H9 (cell line): ENCODE measurements at regions not wholly inside any gene's neighbourhood (a gene's known extent, or its start where the extent isn't known, plus 50 kb on each side); places are given as distances from the start of the nearest gene placed in this dataset.

ENCODE experiments used
- DNase-seq: peaks from one replicate; pipeline ENCODE4 v3.0.0-alpha.2; 2017
- H2AFZ ChIP-seq: one replicate; pipeline ENCODE4 v1.6.1; 2013; ENCODE audit warnings: mild to moderate bottlenecking, low read length, control low read depth, moderate library complexity
- H2AK5ac ChIP-seq: 2 replicates; pipeline ENCODE4 v1.6.1; 2013; ENCODE audit warnings: low read length, control low read depth, mixed read lengths; ENCODE audit not compliant: insufficient read length
- H2BK120ac ChIP-seq: one replicate; pipeline ENCODE4 v1.6.1; 2013; ENCODE audit warnings: low read depth, mild to moderate bottlenecking, low read length, control low read depth, inconsistent platforms; ENCODE audit not compliant: poor library complexity, severe bottlenecking
- H2BK12ac ChIP-seq: 2 replicates; pipeline ENCODE4 v1.6.1; 2013; ENCODE audit warnings: low read length, control low read depth, mixed read lengths, low read depth; ENCODE audit not compliant: insufficient read length
- H2BK15ac ChIP-seq: 2 replicates; pipeline ENCODE4 v1.6.1; 2013; ENCODE audit warnings: low read depth, low read length, control low read depth
- H2BK20ac ChIP-seq: one replicate; pipeline ENCODE4 v1.6.1; 2013; ENCODE audit warnings: low read depth, mild to moderate bottlenecking, low read length, control low read depth, inconsistent platforms; ENCODE audit not compliant: poor library complexity, severe bottlenecking
- H2BK5ac ChIP-seq: 2 replicates; pipeline ENCODE4 v1.6.1; 2013; ENCODE audit warnings: low read length, control low read depth, mixed read lengths; ENCODE audit not compliant: insufficient read length
- H3K14ac ChIP-seq: 2 replicates; pipeline ENCODE4 v1.6.1; 2013; ENCODE audit warnings: low read length, control low read depth; ENCODE audit not compliant: insufficient read depth
- H3K18ac ChIP-seq: 2 replicates; pipeline ENCODE4 v1.6.1; 2013; ENCODE audit warnings: low read depth, mild to moderate bottlenecking, mixed read lengths, low read length, control low read depth; ENCODE audit not compliant: insufficient read length
- H3K23ac ChIP-seq: 2 replicates; pipeline ENCODE4 v1.6.1; 2013; ENCODE audit warnings: low read length, control low read depth, mixed read lengths, low read depth; ENCODE audit not compliant: insufficient read length
- H3K23me2 ChIP-seq: 2 replicates; pipeline ENCODE4 v1.6.1; 2013; ENCODE audit warnings: low read depth, mild to moderate bottlenecking, mixed read lengths, low read length, control low read depth; ENCODE audit not compliant: insufficient read length, poor library complexity, severe bottlenecking
- H3K27ac ChIP-seq: 2 replicates; pipeline ENCODE4 v1.5.1; 2013; ENCODE audit warnings: low read length, control low read depth, mixed read lengths, low read depth; ENCODE audit not compliant: insufficient read length
- H3K27me3 ChIP-seq: 2 replicates; pipeline ENCODE4 v1.6.1; 2013; ENCODE audit warnings: low read length, control low read depth, inconsistent platforms; ENCODE audit not compliant: insufficient read depth
- H3K4ac ChIP-seq: 2 replicates; pipeline ENCODE4 v1.6.1; 2013; ENCODE audit warnings: low read depth, mild to moderate bottlenecking, control low read depth, inconsistent platforms, low read length, moderate library complexity
- H3K4me1 ChIP-seq: 2 replicates; pipeline ENCODE4 v1.6.1; 2013; ENCODE audit warnings: low read length, control low read depth, inconsistent platforms; ENCODE audit not compliant: insufficient read depth
- H3K4me2 ChIP-seq: 2 replicates; pipeline ENCODE4 v1.6.1; 2013; ENCODE audit warnings: low read length, control low read depth, mixed read lengths; ENCODE audit not compliant: insufficient read length, insufficient read depth
- H3K56ac ChIP-seq: 2 replicates; pipeline ENCODE4 v1.6.1; 2013; ENCODE audit warnings: low read depth, mild to moderate bottlenecking, mixed read lengths, low read length, control low read depth; ENCODE audit not compliant: insufficient read length
- H3K79me1 ChIP-seq: 2 replicates; pipeline ENCODE4 v1.6.1; 2013; ENCODE audit warnings: low read depth, mild to moderate bottlenecking, moderate library complexity, low read length, control low read depth, inconsistent platforms; ENCODE audit not compliant: insufficient read depth, poor library complexity, severe bottlenecking
- H3K79me2 ChIP-seq: 2 replicates; pipeline ENCODE4 v1.6.1; 2013; ENCODE audit warnings: low read length, control low read depth, inconsistent platforms; ENCODE audit not compliant: insufficient read depth
- H3K9ac ChIP-seq: 2 replicates; pipeline ENCODE4 v1.6.1; 2013; ENCODE audit warnings: low read length, control low read depth, mixed read lengths; ENCODE audit not compliant: insufficient read length; ENCODE audit errors: extremely low read depth
- H3K9me3 ChIP-seq: one replicate; pipeline ENCODE4 v1.6.1; 2013; ENCODE audit warnings: low read depth, low read length, inconsistent platforms; ENCODE audit not compliant: control insufficient read depth
- H3T11ph ChIP-seq: one replicate; pipeline ENCODE4 v1.6.1; 2013; ENCODE audit warnings: mild to moderate bottlenecking, low read length, control low read depth, inconsistent platforms
- H4K20me1 ChIP-seq: one replicate; pipeline ENCODE4 v1.6.1; 2013; ENCODE audit not compliant: control insufficient read depth, insufficient read length, insufficient read depth
- H4K5ac ChIP-seq: 2 replicates; pipeline ENCODE4 v1.6.1; 2013; ENCODE audit warnings: low read depth, mild to moderate bottlenecking, mixed read lengths, low read length, control low read depth; ENCODE audit not compliant: insufficient read length
- H4K8ac ChIP-seq: replicated peaks from 2 replicates; pipeline ENCODE4 v1.6.1; 2013; ENCODE audit warnings: low read length, control low read depth, mixed read lengths, low read depth; ENCODE audit not compliant: insufficient read length
- H4K91ac ChIP-seq: 2 replicates; pipeline ENCODE4 v1.6.1; 2013; ENCODE audit warnings: low read depth, mild to moderate bottlenecking, moderate library complexity, mixed read lengths, low read length, control low read depth; ENCODE audit not compliant: insufficient read length
- H3K27ac Mint-ChIP-seq, 3 experiments: 2 replicates in 2 of 3; 3 replicates in 1 of 3; pipeline ENCODE4 v1.8.0; 2020 to 2021; ENCODE audit warnings: mixed read lengths in 3 of 3, mild to moderate bottlenecking in 1 of 3, moderate library complexity in 1 of 3
- H3K27me3 Mint-ChIP-seq: 2 replicates; pipeline ENCODE4 v1.8.0; 2021; ENCODE audit warnings: low read depth, mild to moderate bottlenecking, moderate library complexity, mixed read lengths
- H3K36me3 Mint-ChIP-seq, 3 experiments: 2 replicates in 2 of 3; 3 replicates in 1 of 3; pipeline ENCODE4 v1.8.0; 2020 to 2021; ENCODE audit warnings: low read depth in 3 of 3, mixed read lengths in 3 of 3; ENCODE audit not compliant: insufficient read depth in 1 of 3
- H3K4me1 Mint-ChIP-seq, 2 experiments: 2 replicates each; pipeline ENCODE4 v1.8.0; 2020; ENCODE audit warnings: mixed read lengths in 2 of 2
- H3K4me3 Mint-ChIP-seq, 2 experiments: 2 replicates in 1 of 2; 3 replicates in 1 of 2; pipeline ENCODE4 v1.8.0; 2020 to 2021; ENCODE audit warnings: mild to moderate bottlenecking in 2 of 2, mixed read lengths in 2 of 2, moderate library complexity in 1 of 2
- H3K9me3 Mint-ChIP-seq, 2 experiments: 2 replicates in 1 of 2; 3 replicates in 1 of 2; pipeline ENCODE4 v1.8.0; 2020; ENCODE audit warnings: mild to moderate bottlenecking in 2 of 2, mixed read lengths in 2 of 2, moderate library complexity in 1 of 2
- WGBS: extraction: QIAGEN DNeasy Blood & Tissue Kit; methylation state at CpG from one replicate; pipeline ENCODE4 v1.1.7; 2013; ENCODE audit warnings: missing lambda C conversion rate, low lambda C conversion rate, mixed read lengths; ENCODE audit not compliant: insufficient read length; ENCODE audit errors: extremely low coverage; 5-methylcytosine and 5-hydroxymethylcytosine counted together
- TF ChIP-seq, protein P1 (sequence below): fragments of 200-600 bp; sonication (generic); conservative IDR thresholded peaks from 3 replicates; pipeline ENCODE4 v1.8.0; 2021; ENCODE audit warnings: antibody characterized with exemption, mild to moderate bottlenecking

DNA sequence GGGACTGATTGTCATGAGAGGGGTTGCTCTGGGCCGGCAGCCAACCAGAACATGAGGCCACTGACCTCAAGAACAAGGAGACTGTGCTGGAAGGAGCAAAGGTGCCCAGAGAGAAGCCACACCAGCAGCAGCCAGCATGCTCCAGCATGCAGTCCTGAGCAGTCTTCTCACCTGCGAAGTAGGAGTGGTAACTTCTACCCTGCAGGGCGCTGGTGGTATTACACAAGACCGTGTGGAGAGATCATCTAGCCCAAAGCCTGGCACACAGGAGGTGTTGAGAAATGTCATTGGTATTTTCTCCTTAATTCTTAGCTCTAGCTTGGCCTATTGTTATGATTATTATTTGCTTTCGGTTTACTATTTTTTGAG is 132.7 kb downstream of the TSN start:
- Histone ChIP-seq H3K56ac (no peak overlapping the region), H3K4me2 (no peak overlapping the region), H4K5ac (no peak overlapping the region), H3T11ph (no peak overlapping the region), H3K4me1 (peaks cover 3% of the 10 kb centered on the region; the same call in 1 of the 2 replicates), H2BK5ac (no peak overlapping the region), H2AFZ (no peak overlapping the region), H3K23me2 (no peaks in the 10 kb centered on the region), H2BK12ac (no peak overlapping the region), H3K9me3 (no peaks in the 10 kb centered on the region), H4K8ac (no peak overlapping the region), H3K23ac (no peak overlapping the region), H2AK5ac (no peak overlapping the region), H3K9ac (no peak overlapping the region), H2BK20ac (no peak overlapping the region), H3K18ac (no peak overlapping the region), H3K79me1 (no peaks in the 10 kb centered on the region), H2BK15ac (no peak overlapping the region), H3K4ac (no peak overlapping the region), H4K91ac (no peak overlapping the region), H3K27ac (no peak overlapping the region), H4K20me1 (no peaks in the 10 kb centered on the region), H2BK120ac (no peak overlapping the region), H3K27me3 (no peaks in the 10 kb centered on the region), H3K14ac (no peak overlapping the region), H3K79me2 (no peaks in the 10 kb centered on the region)
- Mint-ChIP-seq H3K27me3 (peaks cover 30% of the 10 kb centered on the region), H3K4me1 (peaks cover 10 to 16% of the 10 kb centered on the region in 2 experiments), H3K9me3 (peaks cover 6 to 9% of the 10 kb centered on the region in 2 experiments), H3K4me3 (no peak overlapping the region), H3K27ac (no peak overlapping the region), H3K36me3 (peaks cover 2 to 7% (median 5%) of the 10 kb centered on the region in 3 experiments; a peak in 5 of 7 replicates)
- DNase-seq, result peak; percentile 77
- WGBS, result no CpG with 5 or more reads among the region's 5 CpGs
- TF ChIP-seq, protein P1, sequence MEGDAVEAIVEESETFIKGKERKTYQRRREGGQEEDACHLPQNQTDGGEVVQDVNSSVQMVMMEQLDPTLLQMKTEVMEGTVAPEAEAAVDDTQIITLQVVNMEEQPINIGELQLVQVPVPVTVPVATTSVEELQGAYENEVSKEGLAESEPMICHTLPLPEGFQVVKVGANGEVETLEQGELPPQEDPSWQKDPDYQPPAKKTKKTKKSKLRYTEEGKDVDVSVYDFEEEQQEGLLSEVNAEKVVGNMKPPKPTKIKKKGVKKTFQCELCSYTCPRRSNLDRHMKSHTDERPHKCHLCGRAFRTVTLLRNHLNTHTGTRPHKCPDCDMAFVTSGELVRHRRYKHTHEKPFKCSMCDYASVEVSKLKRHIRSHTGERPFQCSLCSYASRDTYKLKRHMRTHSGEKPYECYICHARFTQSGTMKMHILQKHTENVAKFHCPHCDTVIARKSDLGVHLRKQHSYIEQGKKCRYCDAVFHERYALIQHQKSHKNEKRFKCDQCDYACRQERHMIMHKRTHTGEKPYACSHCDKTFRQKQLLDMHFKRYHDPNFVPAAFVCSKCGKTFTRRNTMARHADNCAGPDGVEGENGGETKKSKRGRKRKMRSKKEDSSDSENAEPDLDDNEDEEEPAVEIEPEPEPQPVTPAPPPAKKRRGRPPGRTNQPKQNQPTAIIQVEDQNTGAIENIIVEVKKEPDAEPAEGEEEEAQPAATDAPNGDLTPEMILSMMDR, result peak; percentile 72
